Fibroblast of villous mesenchyme (primary cell): ENCODE measurements at regions not wholly inside any gene's neighbourhood (a gene's known extent, or its start where the extent isn't known, plus 50 kb on each side); places are given as distances from the start of the nearest gene placed in this dataset.
"Not testable (repeated sequence)": the region's sequence is repeated elsewhere in the genome, so short reads cannot be mapped to it uniquely, and the experiment has no call there.

Experiments used
- DNase-seq: peaks from one replicate; pipeline ENCODE4 v3.0.0-alpha.2; 2010; ENCODE audit warnings: low read depth
- H3K4me3 ChIP-seq: 2 replicates; pipeline ENCODE4 v1.5.1; 2011; ENCODE audit warnings: low read depth, mild to moderate bottlenecking, low read length
- TF ChIP-seq, protein P1 (sequence below): IDR thresholded peaks from 2 replicates; pipeline ENCODE4 v1.5.1; 2012; ENCODE audit warnings: low read depth, mild to moderate bottlenecking, low read length; ENCODE audit not compliant: insufficient read depth

DNA sequence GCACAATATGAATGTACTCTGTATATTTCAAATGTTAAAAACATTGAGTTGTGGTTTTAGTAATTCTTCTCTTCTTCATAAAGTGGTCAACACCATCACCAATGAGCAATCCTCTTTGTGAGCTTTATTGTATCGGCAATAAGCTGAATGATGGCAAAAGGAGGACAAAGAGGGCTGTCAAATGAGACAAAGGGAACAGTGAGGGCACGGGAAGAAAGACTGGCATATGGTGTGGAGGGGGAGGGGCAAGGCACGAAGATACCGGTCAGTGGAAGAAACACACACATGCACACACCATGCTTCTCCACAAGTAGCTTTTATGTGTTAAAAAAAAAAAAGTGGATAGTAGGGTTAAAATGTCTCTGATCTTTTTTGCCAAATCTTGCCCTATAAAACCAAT lies 506.8 kb upstream of the CITED2 start:
- TF ChIP-seq, protein P1, sequence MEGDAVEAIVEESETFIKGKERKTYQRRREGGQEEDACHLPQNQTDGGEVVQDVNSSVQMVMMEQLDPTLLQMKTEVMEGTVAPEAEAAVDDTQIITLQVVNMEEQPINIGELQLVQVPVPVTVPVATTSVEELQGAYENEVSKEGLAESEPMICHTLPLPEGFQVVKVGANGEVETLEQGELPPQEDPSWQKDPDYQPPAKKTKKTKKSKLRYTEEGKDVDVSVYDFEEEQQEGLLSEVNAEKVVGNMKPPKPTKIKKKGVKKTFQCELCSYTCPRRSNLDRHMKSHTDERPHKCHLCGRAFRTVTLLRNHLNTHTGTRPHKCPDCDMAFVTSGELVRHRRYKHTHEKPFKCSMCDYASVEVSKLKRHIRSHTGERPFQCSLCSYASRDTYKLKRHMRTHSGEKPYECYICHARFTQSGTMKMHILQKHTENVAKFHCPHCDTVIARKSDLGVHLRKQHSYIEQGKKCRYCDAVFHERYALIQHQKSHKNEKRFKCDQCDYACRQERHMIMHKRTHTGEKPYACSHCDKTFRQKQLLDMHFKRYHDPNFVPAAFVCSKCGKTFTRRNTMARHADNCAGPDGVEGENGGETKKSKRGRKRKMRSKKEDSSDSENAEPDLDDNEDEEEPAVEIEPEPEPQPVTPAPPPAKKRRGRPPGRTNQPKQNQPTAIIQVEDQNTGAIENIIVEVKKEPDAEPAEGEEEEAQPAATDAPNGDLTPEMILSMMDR = no peak
- DNase-seq = no peak

DNA sequence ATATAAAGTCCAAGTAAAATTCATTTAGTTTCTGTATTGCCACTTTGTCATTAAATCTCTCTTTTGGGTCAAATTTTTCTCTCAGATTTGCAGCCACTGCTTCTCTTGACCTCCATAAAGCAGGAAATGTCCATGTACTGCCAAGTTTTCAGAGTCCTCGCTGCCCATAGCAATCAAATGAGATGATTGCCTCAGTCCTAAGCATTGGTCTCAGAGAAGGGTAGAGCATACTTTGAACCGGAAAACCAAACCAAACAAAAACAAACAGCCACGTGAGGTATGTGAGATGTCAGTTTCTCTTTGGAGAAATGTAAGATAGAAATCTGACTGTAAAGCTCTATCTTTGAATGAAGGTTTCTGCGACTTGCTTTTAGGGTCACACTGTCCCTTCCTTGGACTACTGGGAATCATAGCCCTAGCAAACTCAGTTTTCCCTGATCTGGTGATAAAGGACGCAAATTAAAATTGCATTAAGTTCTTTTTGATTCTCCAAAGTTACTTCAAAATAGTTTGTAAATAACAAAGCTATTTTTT lies 505.4 kb upstream of the CITED2 start:
- TF ChIP-seq, protein P1 = no peak
- no peak for DNase-seq
- no peak overlapping the region for H3K4me3 ChIP-seq

More for the DNA sequence above, 506.8 kb upstream of the CITED2 start:
- no peak overlapping the region for H3K4me3 ChIP-seq

DNA sequence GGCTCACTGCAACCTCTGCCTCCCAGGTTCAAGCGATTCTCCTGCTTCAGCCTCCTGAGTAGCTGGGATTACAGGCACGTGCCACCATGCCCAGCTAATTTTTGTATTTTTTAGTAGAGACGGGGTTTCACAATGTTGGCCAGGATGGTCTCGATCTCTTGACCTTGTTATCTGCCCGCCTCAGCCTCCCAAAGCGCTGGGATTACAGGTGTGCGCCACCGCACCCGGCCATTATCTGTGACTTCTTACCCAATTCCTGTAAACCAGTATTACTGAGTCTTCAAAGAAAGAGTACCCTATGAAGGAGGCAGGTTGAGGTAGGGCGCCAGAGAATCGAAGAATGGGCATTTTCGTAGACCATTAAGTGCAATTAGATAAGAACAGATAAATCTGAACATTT lies 504.8 kb upstream of the CITED2 start:
- DNase-seq, H3K4me3 ChIP-seq: not testable (repeated sequence)

DNA sequence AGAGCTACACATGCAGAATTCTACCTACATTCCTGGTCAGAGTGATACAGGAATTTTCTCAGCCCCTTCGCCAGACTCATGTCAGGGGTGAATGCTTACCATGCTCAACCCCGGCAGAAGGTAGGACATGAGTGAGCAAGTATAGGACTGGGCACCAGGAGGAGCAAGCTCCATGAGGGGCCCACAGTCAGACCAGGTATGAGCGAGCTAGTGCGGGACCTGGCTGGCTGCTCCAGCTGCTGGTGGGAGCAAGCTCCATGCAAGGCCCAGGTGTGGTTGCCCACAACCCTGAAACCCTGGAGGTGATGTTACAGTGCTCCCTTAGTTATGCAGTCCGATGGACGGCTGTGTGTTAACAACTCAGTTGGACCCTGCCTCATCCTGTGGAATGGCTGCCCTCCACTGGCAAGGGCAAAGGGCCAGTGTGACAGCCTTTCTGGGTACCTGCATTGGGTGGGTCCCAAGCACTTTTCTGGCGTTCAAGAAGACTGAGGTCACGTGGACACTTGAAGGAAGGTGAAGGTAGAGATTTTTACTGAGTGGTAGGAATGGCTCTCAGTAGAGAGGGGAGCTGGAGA lies 503.5 kb upstream of the CITED2 start:
- H3K4me3 ChIP-seq = no peak overlapping the region
- DNase-seq = no peak
- TF ChIP-seq, protein P1 = no peak

DNA sequence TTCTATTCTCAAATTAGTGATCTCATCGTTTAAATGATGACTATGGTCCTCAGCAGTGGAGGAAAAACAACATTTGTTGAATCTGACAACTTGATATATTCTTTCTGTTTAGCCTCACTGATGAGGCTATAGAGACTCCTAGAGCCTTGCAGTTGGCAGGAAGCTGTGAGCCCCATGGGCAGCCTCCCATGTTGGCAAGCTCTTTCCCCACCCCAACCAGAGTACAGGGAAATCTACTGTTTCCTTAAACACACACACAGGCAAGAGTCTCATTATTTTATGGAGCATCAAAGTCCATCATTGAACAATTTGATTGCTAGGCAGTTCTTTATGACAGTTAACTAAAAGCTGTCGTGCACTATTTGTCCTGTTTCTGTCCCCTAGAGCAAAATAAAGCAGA lies 498.2 kb upstream of the CITED2 start:
- H3K4me3 ChIP-seq = no peak overlapping the region
- no peak for DNase-seq
- TF ChIP-seq, protein P1 = no peak

DNA sequence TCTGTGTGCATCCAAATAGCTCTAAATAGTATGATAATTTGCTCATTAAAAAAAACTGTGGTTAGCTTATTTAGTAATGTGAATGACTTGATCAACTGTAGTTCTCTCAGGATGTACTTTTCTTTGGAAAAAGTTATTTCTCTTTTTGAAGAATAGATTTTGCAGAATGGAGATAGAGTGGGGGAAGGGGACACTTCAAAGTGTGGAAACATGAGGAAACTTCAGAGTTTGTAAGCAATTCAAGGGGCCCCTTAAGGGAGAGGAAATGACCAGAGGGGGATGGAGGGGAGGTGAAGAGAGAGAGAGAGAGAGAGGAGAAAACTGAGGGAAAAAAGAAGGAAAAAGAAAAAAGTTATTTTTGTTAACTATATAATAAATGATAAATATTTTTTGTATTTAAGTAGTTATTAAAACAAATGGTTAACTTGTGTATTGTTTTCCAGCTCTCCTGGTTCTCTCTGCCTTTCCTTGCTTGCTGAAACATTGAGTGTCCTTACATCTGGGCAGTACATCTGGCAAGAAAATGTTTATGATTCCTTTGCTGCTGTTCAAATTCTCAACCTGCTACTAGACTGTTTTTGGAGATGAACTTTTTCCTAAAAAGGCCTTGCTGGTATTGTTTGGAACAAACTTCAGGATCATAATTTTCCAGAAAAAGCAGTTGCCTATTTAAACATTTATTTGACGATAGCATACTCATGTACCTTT lies 497.5 kb upstream of the CITED2 start:
- H3K4me3 ChIP-seq = no peak overlapping the region
- TF ChIP-seq, protein P1 = no peak
- DNase-seq = peak; percentile 56

DNA sequence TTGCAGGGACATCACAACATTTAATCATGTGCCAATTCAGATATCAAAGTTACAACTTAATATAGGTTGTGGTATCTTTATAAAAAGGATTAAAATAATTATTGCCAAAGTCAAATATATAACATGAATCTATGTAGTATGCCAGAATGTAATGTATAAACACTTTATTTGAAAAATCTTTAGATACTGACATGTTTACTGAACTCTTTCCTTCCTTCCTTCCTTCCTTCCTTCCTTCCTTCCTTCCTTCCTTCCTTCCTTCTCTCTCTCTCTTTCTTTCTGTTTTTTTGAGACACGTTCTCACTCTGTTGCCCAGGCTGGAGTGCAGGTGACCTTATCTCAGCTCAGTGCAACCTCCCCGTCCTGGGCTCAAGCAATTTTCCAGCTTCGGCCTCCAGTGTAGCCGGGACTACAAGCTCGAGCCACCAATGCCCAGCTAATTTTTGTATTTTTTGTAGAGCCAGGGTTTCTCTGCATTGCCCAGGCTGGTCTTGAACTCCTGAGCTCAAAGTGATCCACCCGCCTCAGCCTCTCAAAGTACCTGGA lies 496.8 kb upstream of the CITED2 start:
- TF ChIP-seq, protein P1 = no peak
- H3K4me3 ChIP-seq = no peak overlapping the region
- DNase-seq = no peak
